IMR-90 (cell line): ENCODE measurements at regions not wholly inside any gene's neighbourhood (a gene's known extent, or its start where the extent isn't known, plus 50 kb on each side); places are given as distances from the start of the nearest gene placed in this dataset.

Source experiments
- ATAC-seq: fragments of 200-7000 bp; cut with Tn5 transposase; 2 replicates; pipeline ENCODE4 v1.9.1; 2020; ENCODE audit warnings: low read depth, mild to moderate bottlenecking, moderate library complexity
- BruUV-seq: library from RNA; stranded (reverse); fragments of 400-500 nt; replicated peaks from 2 replicates; lab custom pipeline; 2021; lab: Mats Ljungman, UMichigan
- CTCF ChIA-PET: fragments of 300-600 bp; formaldehyde crosslinking; extraction: SDS; loops from one replicate; lab custom pipeline; 2021; ENCODE audit warnings: antibody characterized with exemption; lab: Yijun Ruan, JAX
- POLR2A ChIA-PET: fragments of 300-600 bp; sonication (Branson Sonifier 250); formaldehyde crosslinking; loops from one replicate; lab custom pipeline; 2022; ENCODE audit warnings: antibody characterized with exemption; ENCODE audit not compliant: unreplicated experiment; lab: Charles Lee
- DNase-seq: peaks from one replicate; pipeline ENCODE4 v3.0.0; 2013
- H2AFZ ChIP-seq: replicated peaks from 2 replicates; pipeline ENCODE3; 2013; ENCODE audit warnings: low read length, mild to moderate bottlenecking; ENCODE audit not compliant: poor library complexity
- H2AK5ac ChIP-seq: 2 replicates; pipeline ENCODE4 v1.6.1; 2013; ENCODE audit warnings: low read depth, low read length, inconsistent platforms
- H2AK9ac ChIP-seq: replicated peaks from 2 replicates; pipeline ENCODE3; 2013; ENCODE audit warnings: mild to moderate bottlenecking, low read depth, low read length, moderate library complexity; ENCODE audit not compliant: poor library complexity
- H2BK120ac ChIP-seq: 2 replicates; pipeline ENCODE4 v1.6.1; 2013; ENCODE audit warnings: low read depth, low read length, inconsistent platforms
- H2BK15ac ChIP-seq: 3 replicates; pipeline ENCODE4 v1.6.1; 2013; ENCODE audit warnings: low read depth, low read length, inconsistent platforms
- H2BK20ac ChIP-seq: 2 replicates; pipeline ENCODE4 v1.6.1; 2013; ENCODE audit warnings: low read depth, mild to moderate bottlenecking, inconsistent platforms, low read length, moderate library complexity
- H2BK5ac ChIP-seq: 2 replicates; pipeline ENCODE4 v1.6.1; 2013; ENCODE audit warnings: mild to moderate bottlenecking, low read depth, low read length, inconsistent platforms; ENCODE audit not compliant: poor library complexity, severe bottlenecking
- H3K14ac ChIP-seq: replicated peaks from 2 replicates; pipeline ENCODE4 v1.6.1; 2013; ENCODE audit warnings: low read depth, low read length, inconsistent platforms
- H3K18ac ChIP-seq: 2 replicates; pipeline ENCODE4 v1.6.1; 2013; ENCODE audit warnings: low read depth, low read length, control low read depth
- H3K23ac ChIP-seq: 2 replicates; pipeline ENCODE4 v1.6.1; 2013; ENCODE audit warnings: low read depth, low read length, inconsistent platforms
- H3K27ac ChIP-seq: 2 replicates; pipeline ENCODE4 v1.5.1; 2013; ENCODE audit warnings: mild to moderate bottlenecking, control low read depth, low read length; ENCODE audit not compliant: insufficient read depth
- H3K27me3 ChIP-seq: 2 replicates; pipeline ENCODE4 v1.6.1; 2013; ENCODE audit warnings: low read length; ENCODE audit not compliant: control insufficient read depth, insufficient read depth
- H3K36me3 ChIP-seq: 2 replicates; pipeline ENCODE4 v1.6.1; 2013; ENCODE audit warnings: low read length, mixed read lengths; ENCODE audit not compliant: control insufficient read depth, insufficient read depth
- H3K4ac ChIP-seq: 2 replicates; pipeline ENCODE4 v1.6.1; 2013; ENCODE audit warnings: low read depth, low read length, inconsistent platforms
- H3K4me1 ChIP-seq: 2 replicates; pipeline ENCODE4 v1.6.1; 2013; ENCODE audit warnings: low read length, mixed read lengths; ENCODE audit not compliant: control insufficient read depth, insufficient read depth
- H3K4me2 ChIP-seq: 2 replicates; pipeline ENCODE4 v1.6.1; 2013; ENCODE audit warnings: low read depth, mild to moderate bottlenecking, control low read depth, low read length, moderate library complexity
- H3K4me3 ChIP-seq: 2 replicates; pipeline ENCODE4 v1.5.1; 2013; ENCODE audit warnings: low read depth, mild to moderate bottlenecking, control low read depth, low read length, moderate library complexity; ENCODE audit not compliant: insufficient read depth
- H3K56ac ChIP-seq: 2 replicates; pipeline ENCODE4 v1.6.1; 2013; ENCODE audit warnings: low read length, inconsistent platforms; ENCODE audit not compliant: insufficient read depth; ENCODE audit errors: extremely low read depth
- H3K79me1 ChIP-seq, 2 experiments: 2 replicates each; pipeline ENCODE4 v1.6.1; 2013; ENCODE audit warnings: low read length in 2 of 2, inconsistent platforms in 1 of 2, low read depth in 1 of 2
- H3K9ac ChIP-seq: 2 replicates; pipeline ENCODE4 v1.6.1; 2013; ENCODE audit warnings: low read depth, low read length, control low read depth
- H3K9me1 ChIP-seq: 2 replicates; pipeline ENCODE4 v1.6.1; 2013; ENCODE audit warnings: low read length, inconsistent platforms; ENCODE audit not compliant: insufficient read depth
- H3K9me3 ChIP-seq: 2 replicates; pipeline ENCODE4 v1.6.1; 2013; ENCODE audit warnings: low read length; ENCODE audit not compliant: control insufficient read depth, insufficient read depth
- H4K20me1 ChIP-seq: 2 replicates; pipeline ENCODE4 v1.6.1; 2013; ENCODE audit warnings: low read length, inconsistent platforms; ENCODE audit not compliant: insufficient read depth
- H4K5ac ChIP-seq: 2 replicates; pipeline ENCODE4 v1.6.1; 2013; ENCODE audit warnings: mild to moderate bottlenecking, low read depth, low read length, control low read depth
- H4K8ac ChIP-seq, 2 experiments: 2 replicates each; pipeline ENCODE4 v1.6.1; 2013; ENCODE audit warnings: low read depth in 2 of 2, low read length in 2 of 2, control low read depth in 1 of 2, inconsistent platforms in 1 of 2
- H4K91ac ChIP-seq: 2 replicates; pipeline ENCODE4 v1.6.1; 2013; ENCODE audit warnings: low read depth, low read length, inconsistent platforms; ENCODE audit not compliant: insufficient read depth
- FOS ChIP-seq: fragments of 150-350 bp; IDR thresholded peaks from 2 replicates; pipeline ENCODE4 v1.6.1; 2016; ENCODE audit warnings: low read depth, low read length
- NFE2L2 ChIP-seq: fragments of 150-350 bp; IDR thresholded peaks from 2 replicates; pipeline ENCODE4 v1.6.1; 2016; ENCODE audit warnings: low read depth, mild to moderate bottlenecking, low read length
- RFX5 ChIP-seq: IDR thresholded peaks from 2 replicates; pipeline ENCODE4 v1.8.0; 2012; ENCODE audit warnings: low read depth, mild to moderate bottlenecking, low read length, moderate library complexity
- WGBS, 2 experiments: methylation state at CpG; one replicate each; pipeline versions ENCODE4 v1.1.5 to v1.1.7; 2013; ENCODE audit warnings: missing lambda C conversion rate in 2 of 2; ENCODE audit not compliant: insufficient read length in 1 of 2; ENCODE audit errors: extremely low coverage in 2 of 2; 5-methylcytosine and 5-hydroxymethylcytosine counted together
- dilution Hi-C: fragments of 300-500 bp; cut with HindIII; formaldehyde crosslinking; loops from one replicate; pipeline ENCODE4 v1.14.3; 2018; ENCODE audit warnings: low sequenced_read_pairs; ENCODE audit not compliant: unreplicated experiment
- in situ Hi-C: fragments of 300-500 bp; cut with MboI; formaldehyde crosslinking; loops from 3 replicates; pipeline ENCODE4 v1.14.3; 2019; ENCODE audit warnings: low sequenced_read_pairs, inconsistent platforms, mixed read lengths
- intact Hi-C: fragments of 100-400 bp; cut with micrococcal nuclease; formaldehyde crosslinking; loops from 2 replicates; pipeline ENCODE4 v1.10.0; 2022

GRCh38 chr17:77668518-77668917, 290.0 kb upstream of the TNRC6C start:
- no peak overlapping the region for H3K23ac ChIP-seq
- TF ChIP-seq FOS (no peak), NFE2L2 (no peak), RFX5 (no peak)
- H3K4me3 ChIP-seq, result no peak overlapping the region
- ATAC-seq, result no peak
- H3K79me1 ChIP-seq, result no peaks in the 10 kb centered on the region
- H3K27ac ChIP-seq, result no peak overlapping the region
- no peak for DNase-seq
- H4K8ac ChIP-seq, result no peak overlapping the region
- H3K14ac ChIP-seq, result no peak overlapping the region
- dilution Hi-C loops (no loop called here), in situ Hi-C loops (no loop called here), intact Hi-C loops (no loop called here)
- H2BK120ac ChIP-seq, result no peak overlapping the region
- H3K27me3 ChIP-seq, result peaks cover 9% of the 10 kb centered on the region
- no peak overlapping the region for H2AFZ ChIP-seq
- CTCF ChIA-PET, result no interaction called here
- POLR2A ChIA-PET, result no interaction called here
- H2BK15ac ChIP-seq, result no peak overlapping the region
- no TSS peak for BruUV-seq
- no peak overlapping the region for H4K91ac ChIP-seq
- H4K20me1 ChIP-seq, result no peaks in the 10 kb centered on the region
- no peak overlapping the region for H3K56ac ChIP-seq
- H3K4me1 ChIP-seq, result no peaks in the 10 kb centered on the region
- WGBS, 2 experiments, result no CpG with 5 or more reads among the region's 2 CpGs
- H2AK9ac ChIP-seq, result no peak overlapping the region
- peaks cover 3% of the 10 kb centered on the region; the same call in 1 of the 2 replicates for H3K9me3 ChIP-seq
- H3K4me2 ChIP-seq, result no peak overlapping the region
- no peak overlapping the region for H4K5ac ChIP-seq
- H3K9ac ChIP-seq, result no peak overlapping the region
- H3K4ac ChIP-seq, result no peak overlapping the region
- H2AK5ac ChIP-seq, result no peak overlapping the region
- H3K36me3 ChIP-seq, result no peaks in the 10 kb centered on the region
- no peak overlapping the region for H2BK20ac ChIP-seq
- no peak overlapping the region for H2BK5ac ChIP-seq
- no peaks in the 10 kb centered on the region for H3K9me1 ChIP-seq
- H3K18ac ChIP-seq, result no peak overlapping the region
